ENCODE measurements at regions not wholly inside any gene's neighbourhood (a gene's known extent, or its start where the extent isn't known, plus 50 kb on each side); places are given as distances from the start of the nearest gene placed in this dataset.

GRCh38 chr9:16143310-16143709 lies 590.5 kb downstream of the CCDC171 start:
- DNase-seq (ENCODE audit: extremely low read depth, low read depth): no peak
- TF ChIP-seq CTCF (IDR thresholded peaks at IDR 0.05; ENCODE audit: low read depth, low read length): no peak

GRCh38 chr9:16143947-16144890 lies 591.4 kb downstream of the CCDC171 start:
- TF ChIP-seq CTCF (IDR thresholded peaks at IDR 0.05; ENCODE audit: low read depth, low read length): no peak
- no peak for DNase-seq (ENCODE audit: extremely low read depth, low read depth)

- DNase-seq (ENCODE audit: extremely low read depth, low read depth): no peak
- no peak for TF ChIP-seq CTCF (IDR thresholded peaks at IDR 0.05; ENCODE audit: low read depth, low read length)
These were observed 592.5 kb downstream of the CCDC171 start for GRCh38 chr9:16145196-16145950.

- DNase-seq (ENCODE audit: extremely low read depth, low read depth): no peak
- TF ChIP-seq CTCF (IDR thresholded peaks at IDR 0.05; ENCODE audit: low read depth, low read length): no peak
These were observed 594.9 kb downstream of the CCDC171 start for GRCh38 chr9:16147726-16148125.

- no peak for TF ChIP-seq CTCF (IDR thresholded peaks at IDR 0.05; ENCODE audit: low read depth, low read length)
- no peak for DNase-seq (ENCODE audit: extremely low read depth, low read depth)
These were observed 597.7 kb downstream of the CCDC171 start for GRCh38 chr9:16150501-16150900.

- no peak for TF ChIP-seq CTCF (IDR thresholded peaks at IDR 0.05; ENCODE audit: low read depth, low read length)
- DNase-seq (ENCODE audit: extremely low read depth, low read depth): no peak
These were observed 598.3 kb downstream of the CCDC171 start for GRCh38 chr9:16150938-16151650.
